ENCODE measurements at regions not wholly inside any gene's neighbourhood (a gene's known extent, or its start where the extent isn't known, plus 50 kb on each side); places are given as distances from the start of the nearest gene placed in this dataset.

DNA sequence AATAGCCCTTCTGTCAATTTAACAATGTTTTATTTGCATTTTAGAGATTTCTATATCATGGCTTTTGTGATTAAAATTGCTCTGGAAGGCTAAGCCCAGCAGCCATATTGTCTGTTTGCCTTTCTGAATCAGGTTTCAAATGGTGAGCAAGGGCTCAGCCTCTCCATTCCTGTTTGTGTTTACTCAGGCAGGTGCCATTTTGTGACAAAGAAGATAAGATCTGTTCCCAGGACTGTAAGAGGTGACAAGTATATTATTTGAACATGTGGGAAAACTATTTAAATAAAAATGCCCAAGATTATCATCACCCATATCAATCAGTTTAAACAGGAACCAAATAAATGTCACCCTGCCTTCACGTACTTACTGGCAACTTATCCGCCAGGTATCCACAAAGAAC is 641.3 kb upstream of the KLF4 start:
- H3K79me2 ChIP-seq (ENCODE audit: control insufficient read depth, insufficient read depth, low read length), result no peaks in the 10 kb centered on the region

DNA sequence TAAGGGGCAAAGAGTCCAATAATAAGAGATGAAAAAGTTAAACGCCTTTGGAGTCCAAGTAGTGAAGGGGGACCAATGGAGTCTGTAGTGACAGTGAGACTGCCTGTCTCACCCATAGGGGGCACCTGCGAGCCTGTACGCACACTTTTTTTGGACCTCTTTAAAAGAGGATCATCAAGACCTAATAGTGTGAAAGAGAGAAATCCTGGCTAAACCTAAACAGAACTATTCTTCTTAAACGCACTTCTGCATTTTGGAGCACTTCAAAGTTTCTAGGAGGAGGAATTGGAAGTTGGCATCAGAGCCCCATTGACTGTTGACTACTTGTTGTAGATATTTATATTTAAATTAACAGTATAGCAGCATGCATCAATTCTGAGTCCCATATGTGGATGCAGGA is 636.1 kb upstream of the KLF4 start:
- DNase-seq (ENCODE audit: low read depth, low spot score), result no peak
- Histone ChIP-seq H3K27me3 (ENCODE audit: control insufficient read depth, extremely low read depth, insufficient read depth, low read length) (no peaks in the 10 kb centered on the region), H3K4me3 (ENCODE audit: control insufficient read depth in 2 of 3, extremely low read depth in 1 of 3, insufficient read depth in 2 of 3, low read depth in 1 of 3, low read length in 3 of 3) (no peak overlapping the region), H4K20me1 (ENCODE audit: control insufficient read depth, extremely low read depth, insufficient read depth, low read length) (no peaks in the 10 kb centered on the region), H3K4me2 (ENCODE audit: control insufficient read depth, extremely low read depth, insufficient read depth, low read depth, low read length) (no peak overlapping the region), H3K27ac (ENCODE audit: control insufficient read depth, insufficient read depth, low read length) (no peak overlapping the region), H2AFZ (ENCODE audit: control insufficient read depth, low read length) (no peak overlapping the region), H3K9me1 (ENCODE audit: control insufficient read depth, extremely low read depth, insufficient read depth, low read length) (no peaks in the 10 kb centered on the region), H3K36me3 (ENCODE audit: control insufficient read depth in 2 of 2, extremely low read depth in 1 of 2, insufficient read depth in 2 of 2, low read length in 2 of 2) (no peaks in the 10 kb centered on the region), H3K79me2 (ENCODE audit: control insufficient read depth, insufficient read depth, low read length) (no peaks in the 10 kb centered on the region), H3K9ac (ENCODE audit: control insufficient read depth, extremely low read depth, insufficient read depth, low read length) (no peak overlapping the region), H3K4me1 (ENCODE audit: control insufficient read depth, extremely low read depth, insufficient read depth, low read length) (no peaks in the 10 kb centered on the region), H3K9me3 (ENCODE audit: control insufficient read depth, low read depth, low read length) (no peaks in the 10 kb centered on the region)
- TF ChIP-seq EZH2 (IDR thresholded peaks at IDR 0.05; ENCODE audit: low read length), result no peak
- TF ChIP-seq, protein P1, sequence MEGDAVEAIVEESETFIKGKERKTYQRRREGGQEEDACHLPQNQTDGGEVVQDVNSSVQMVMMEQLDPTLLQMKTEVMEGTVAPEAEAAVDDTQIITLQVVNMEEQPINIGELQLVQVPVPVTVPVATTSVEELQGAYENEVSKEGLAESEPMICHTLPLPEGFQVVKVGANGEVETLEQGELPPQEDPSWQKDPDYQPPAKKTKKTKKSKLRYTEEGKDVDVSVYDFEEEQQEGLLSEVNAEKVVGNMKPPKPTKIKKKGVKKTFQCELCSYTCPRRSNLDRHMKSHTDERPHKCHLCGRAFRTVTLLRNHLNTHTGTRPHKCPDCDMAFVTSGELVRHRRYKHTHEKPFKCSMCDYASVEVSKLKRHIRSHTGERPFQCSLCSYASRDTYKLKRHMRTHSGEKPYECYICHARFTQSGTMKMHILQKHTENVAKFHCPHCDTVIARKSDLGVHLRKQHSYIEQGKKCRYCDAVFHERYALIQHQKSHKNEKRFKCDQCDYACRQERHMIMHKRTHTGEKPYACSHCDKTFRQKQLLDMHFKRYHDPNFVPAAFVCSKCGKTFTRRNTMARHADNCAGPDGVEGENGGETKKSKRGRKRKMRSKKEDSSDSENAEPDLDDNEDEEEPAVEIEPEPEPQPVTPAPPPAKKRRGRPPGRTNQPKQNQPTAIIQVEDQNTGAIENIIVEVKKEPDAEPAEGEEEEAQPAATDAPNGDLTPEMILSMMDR (optimal IDR thresholded peaks at IDR 0.05 in 1 of 3, IDR thresholded peaks at IDR 0.05 in 1 of 3, conservative IDR thresholded peaks at IDR 0.05 in 1 of 3; ENCODE audit: extremely low read depth in 1 of 3, insufficient read depth in 2 of 3, low read length in 3 of 3), result peak; percentile 44 to 55 (median 44)
- dilution Hi-C loops (cut with MboI; ENCODE audit: extremely low pct_ligation_motif_present, low sequenced_read_pairs), result no loop called here
- FAIRE-seq, result no peak

More for the DNA sequence above, 641.3 kb upstream of the KLF4 start:
- TF ChIP-seq, protein P1 (optimal IDR thresholded peaks at IDR 0.05 in 1 of 3, IDR thresholded peaks at IDR 0.05 in 1 of 3, conservative IDR thresholded peaks at IDR 0.05 in 1 of 3; ENCODE audit: extremely low read depth in 1 of 3, insufficient read depth in 2 of 3, low read length in 3 of 3), result no peak
- TF ChIP-seq EZH2 (IDR thresholded peaks at IDR 0.05; ENCODE audit: low read length), result no peak
- Histone ChIP-seq H3K27me3 (ENCODE audit: control insufficient read depth, extremely low read depth, insufficient read depth, low read length) (no peaks in the 10 kb centered on the region), H3K36me3 (ENCODE audit: control insufficient read depth in 2 of 2, extremely low read depth in 1 of 2, insufficient read depth in 2 of 2, low read length in 2 of 2) (no peaks in the 10 kb centered on the region), H3K9me3 (ENCODE audit: control insufficient read depth, low read depth, low read length) (no peaks in the 10 kb centered on the region), H4K20me1 (ENCODE audit: control insufficient read depth, extremely low read depth, insufficient read depth, low read length) (no peaks in the 10 kb centered on the region), H3K4me3 (ENCODE audit: control insufficient read depth in 2 of 3, extremely low read depth in 1 of 3, insufficient read depth in 2 of 3, low read depth in 1 of 3, low read length in 3 of 3) (no peak overlapping the region), H2AFZ (ENCODE audit: control insufficient read depth, low read length) (no peak overlapping the region), H3K4me2 (ENCODE audit: control insufficient read depth, extremely low read depth, insufficient read depth, low read depth, low read length) (no peak overlapping the region), H3K9ac (ENCODE audit: control insufficient read depth, extremely low read depth, insufficient read depth, low read length) (no peak overlapping the region), H3K27ac (ENCODE audit: control insufficient read depth, insufficient read depth, low read length) (no peak overlapping the region), H3K9me1 (ENCODE audit: control insufficient read depth, extremely low read depth, insufficient read depth, low read length) (no peaks in the 10 kb centered on the region), H3K4me1 (ENCODE audit: control insufficient read depth, extremely low read depth, insufficient read depth, low read length) (no peaks in the 10 kb centered on the region)
- dilution Hi-C loops (cut with MboI; ENCODE audit: extremely low pct_ligation_motif_present, low sequenced_read_pairs), result no loop called here
- FAIRE-seq (no peak), DNase-seq (ENCODE audit: low read depth, low spot score) (no peak)

Measured in keratinocyte (primary cell).